SK-N-MC (cell line): ENCODE measurements at regions not wholly inside any gene's neighbourhood (a gene's known extent, or its start where the extent isn't known, plus 50 kb on each side); places are given as distances from the start of the nearest gene placed in this dataset.

Experiments
- EZH2 ChIP-seq: fragments of 200-600 bp; sonication (generic); IDR thresholded peaks from one replicate; pipeline ENCODE4 v1.6.1; 2017; ENCODE audit warnings: antibody characterized with exemption
- FOXP2 ChIP-seq: optimal IDR thresholded peaks from 2 replicates; pipeline ENCODE3; 2011; ENCODE audit warnings: mild to moderate bottlenecking, moderate library complexity; ENCODE audit not compliant: insufficient read depth; ENCODE audit errors: extremely low read length, control extremely low read depth
- POLR2AphosphoS5 ChIP-seq: IDR thresholded peaks from 2 replicates; pipeline ENCODE4 v1.6.1; 2012; ENCODE audit warnings: mild to moderate bottlenecking, low read depth, low read length, borderline replicate concordance

GRCh38 chr13:112242777-112243176, 133.4 kb upstream of the SPACA7 start:
- no peak for TF ChIP-seq EZH2
- TF ChIP-seq POLR2AphosphoS5, result no peak
- no peak for TF ChIP-seq FOXP2
